ENCODE measurements at regions not wholly inside any gene's neighbourhood (a gene's known extent, or its start where the extent isn't known, plus 50 kb on each side); places are given as distances from the start of the nearest gene placed in this dataset.

- no peak overlapping the region for H3K27ac ChIP-seq (ENCODE audit: low read depth in 2 of 2, low read length in 1 of 2)
- no peaks in the 10 kb centered on the region for H3K27me3 ChIP-seq (ENCODE audit: control insufficient read depth in 1 of 2, insufficient read depth in 2 of 2, low read length in 2 of 2)
- H3K9me3 ChIP-seq (ENCODE audit: control insufficient read depth in 2 of 2, insufficient read depth in 1 of 2, low read depth in 1 of 2, low read length in 1 of 2): peaks cover 3 to 4% of the 10 kb centered on the region in 2 donors
- no peaks in the 10 kb centered on the region for H3K4me1 ChIP-seq (ENCODE audit: control insufficient read depth in 2 of 2, insufficient read depth in 2 of 2, low read length in 1 of 2)
- H3K36me3 ChIP-seq (ENCODE audit: control insufficient read depth in 2 of 2, insufficient read depth in 2 of 2, low read length in 1 of 2): no peaks in the 10 kb centered on the region
- WGBS, 2 donors: 64 to 71% methylated on average over 3 of the region's 3 CpGs
- H3K4me3 ChIP-seq (ENCODE audit: low read depth in 1 of 2, low read length in 2 of 2): no peak overlapping the region
Measured at GRCh38 chr12:60672949-60673348, 1077.1 kb downstream of the SLC16A7 start.

DNA sequence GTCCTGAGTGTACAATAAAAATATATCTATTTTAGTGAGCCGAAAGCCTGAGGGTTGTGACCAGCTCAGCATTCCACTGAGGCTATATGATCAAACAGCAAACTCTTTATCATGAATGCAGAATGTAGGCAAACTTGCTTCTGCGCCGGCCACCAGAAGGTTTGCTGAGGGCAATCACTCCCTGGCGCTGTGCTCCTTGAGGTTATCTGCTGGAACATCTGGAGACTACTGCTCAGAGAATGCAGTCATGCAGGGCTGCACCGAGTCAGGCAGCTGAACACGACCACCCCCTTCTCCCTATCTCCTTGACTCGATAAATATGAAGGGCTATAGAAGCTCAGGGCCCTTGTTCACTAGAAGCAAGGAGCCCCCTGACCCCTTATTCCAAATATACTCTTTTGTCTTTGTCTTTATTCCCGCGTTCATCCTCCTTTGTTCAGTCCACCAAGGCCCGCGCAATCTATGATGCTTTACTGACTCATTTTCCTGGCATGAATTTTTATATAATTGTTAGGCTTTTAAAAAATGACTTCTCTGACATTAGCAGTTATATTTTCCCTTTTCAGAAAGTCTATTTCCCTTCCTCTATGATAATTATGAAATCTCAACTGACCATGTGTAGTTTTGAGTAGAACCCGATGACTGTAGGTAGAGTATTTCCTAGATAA is 1089.3 kb downstream of the SLC16A7 start:
- Histone ChIP-seq H3K9me3 (ENCODE audit: control insufficient read depth in 2 of 2, insufficient read depth in 1 of 2, low read depth in 1 of 2, low read length in 1 of 2) (no peaks in the 10 kb centered on the region), H3K36me3 (ENCODE audit: control insufficient read depth in 2 of 2, insufficient read depth in 2 of 2, low read length in 1 of 2) (no peaks in the 10 kb centered on the region), H3K4me3 (ENCODE audit: low read depth in 1 of 2, low read length in 2 of 2) (no peak overlapping the region), H3K27ac (ENCODE audit: low read depth in 2 of 2, low read length in 1 of 2) (no peak overlapping the region), H3K27me3 (ENCODE audit: control insufficient read depth in 1 of 2, insufficient read depth in 2 of 2, low read length in 2 of 2) (no peaks in the 10 kb centered on the region), H3K4me1 (ENCODE audit: control insufficient read depth in 2 of 2, insufficient read depth in 2 of 2, low read length in 1 of 2) (no peaks in the 10 kb centered on the region)
- WGBS, 2 donors: 75 to 88% methylated on average over 12 of the region's 12 CpGs

DNA sequence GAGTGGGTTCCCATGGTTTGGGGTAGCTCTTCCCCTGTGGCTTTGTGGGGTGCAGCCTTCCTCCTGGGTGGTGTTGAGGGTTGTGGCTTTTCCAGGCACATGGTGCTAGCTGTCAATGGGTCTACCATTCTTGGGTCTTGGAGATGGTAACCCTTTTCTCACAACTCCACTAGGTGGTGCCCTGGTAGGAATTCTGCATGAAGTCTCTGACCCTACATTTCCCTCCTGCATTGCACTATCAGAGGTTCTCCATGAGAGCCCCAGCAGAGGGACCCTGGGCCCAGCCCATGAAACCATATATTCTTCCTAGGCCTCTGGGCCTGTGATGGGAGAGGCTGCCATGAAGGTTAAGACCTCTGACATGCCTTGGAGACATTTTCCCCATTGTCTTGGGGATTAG is 1093.3 kb downstream of the SLC16A7 start:
- Histone ChIP-seq H3K36me3 (ENCODE audit: control insufficient read depth in 2 of 2, insufficient read depth in 2 of 2, low read length in 1 of 2) (no peaks in the 10 kb centered on the region), H3K27me3 (ENCODE audit: control insufficient read depth in 1 of 2, insufficient read depth in 2 of 2, low read length in 2 of 2) (no peaks in the 10 kb centered on the region), H3K27ac (ENCODE audit: low read depth in 2 of 2, low read length in 1 of 2) (no peak overlapping the region), H3K9me3 (ENCODE audit: control insufficient read depth in 2 of 2, insufficient read depth in 1 of 2, low read depth in 1 of 2, low read length in 1 of 2) (no peaks in the 10 kb centered on the region), H3K4me1 (ENCODE audit: control insufficient read depth in 2 of 2, insufficient read depth in 2 of 2, low read length in 1 of 2) (no peaks in the 10 kb centered on the region), H3K4me3 (ENCODE audit: low read depth in 1 of 2, low read length in 2 of 2) (no peak overlapping the region)

- Histone ChIP-seq H3K27me3 (ENCODE audit: control insufficient read depth in 1 of 2, insufficient read depth in 2 of 2, low read length in 2 of 2) (no peaks in the 10 kb centered on the region), H3K9me3 (ENCODE audit: control insufficient read depth in 2 of 2, insufficient read depth in 1 of 2, low read depth in 1 of 2, low read length in 1 of 2) (no peaks in the 10 kb centered on the region), H3K4me1 (ENCODE audit: control insufficient read depth in 2 of 2, insufficient read depth in 2 of 2, low read length in 1 of 2) (no peaks in the 10 kb centered on the region), H3K27ac (ENCODE audit: low read depth in 2 of 2, low read length in 1 of 2) (no peak overlapping the region), H3K36me3 (ENCODE audit: control insufficient read depth in 2 of 2, insufficient read depth in 2 of 2, low read length in 1 of 2) (no peaks in the 10 kb centered on the region), H3K4me3 (ENCODE audit: low read depth in 1 of 2, low read length in 2 of 2) (no peak overlapping the region)
- 70 to 77% methylated on average over 1 of the region's 1 CpG for WGBS, 2 donors
Measured at GRCh38 chr12:60693019-60693626, 1097.3 kb downstream of the SLC16A7 start.

- no peak overlapping the region for H3K4me3 ChIP-seq (ENCODE audit: low read depth in 1 of 2, low read length in 2 of 2)
- no peaks in the 10 kb centered on the region for H3K27me3 ChIP-seq (ENCODE audit: control insufficient read depth in 1 of 2, insufficient read depth in 2 of 2, low read length in 2 of 2)
- H3K27ac ChIP-seq (ENCODE audit: low read depth in 2 of 2, low read length in 1 of 2): no peak overlapping the region
- WGBS, 2 donors: 63 to 68% methylated on average over 4 of the region's 4 CpGs
- no peaks in the 10 kb centered on the region for H3K9me3 ChIP-seq (ENCODE audit: control insufficient read depth in 2 of 2, insufficient read depth in 1 of 2, low read depth in 1 of 2, low read length in 1 of 2)
- no peaks in the 10 kb centered on the region for H3K4me1 ChIP-seq (ENCODE audit: control insufficient read depth in 2 of 2, insufficient read depth in 2 of 2, low read length in 1 of 2)
- no peaks in the 10 kb centered on the region for H3K36me3 ChIP-seq (ENCODE audit: control insufficient read depth in 2 of 2, insufficient read depth in 2 of 2, low read length in 1 of 2)
Measured at GRCh38 chr12:60704171-60704914, 1108.5 kb downstream of the SLC16A7 start.

DNA sequence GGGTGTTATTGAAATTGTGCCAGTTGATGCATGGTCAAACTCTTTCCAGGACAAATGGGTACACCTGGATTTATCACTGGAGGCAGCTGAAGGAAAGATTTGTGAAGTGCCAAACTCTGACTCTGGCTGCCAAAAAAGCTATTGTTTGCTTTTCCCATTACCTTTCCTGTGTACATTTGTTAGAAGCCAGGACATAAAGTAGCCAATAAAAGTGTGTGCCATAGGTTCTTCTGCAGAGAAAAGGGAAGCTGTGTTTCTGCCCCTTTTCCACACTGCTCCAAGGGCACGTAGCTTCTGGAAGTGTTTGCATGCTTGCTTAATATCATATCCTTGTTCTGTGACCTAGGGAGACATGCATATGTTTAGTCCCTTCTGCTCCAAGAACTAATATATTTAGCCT is 1114.4 kb downstream of the SLC16A7 start:
- Histone ChIP-seq H3K36me3 (ENCODE audit: control insufficient read depth in 2 of 2, insufficient read depth in 2 of 2, low read length in 1 of 2) (no peaks in the 10 kb centered on the region), H3K4me1 (ENCODE audit: control insufficient read depth in 2 of 2, insufficient read depth in 2 of 2, low read length in 1 of 2) (no peaks in the 10 kb centered on the region)
- WGBS, 2 donors: 36% methylated on average over 1 of the region's 1 CpG

DNA sequence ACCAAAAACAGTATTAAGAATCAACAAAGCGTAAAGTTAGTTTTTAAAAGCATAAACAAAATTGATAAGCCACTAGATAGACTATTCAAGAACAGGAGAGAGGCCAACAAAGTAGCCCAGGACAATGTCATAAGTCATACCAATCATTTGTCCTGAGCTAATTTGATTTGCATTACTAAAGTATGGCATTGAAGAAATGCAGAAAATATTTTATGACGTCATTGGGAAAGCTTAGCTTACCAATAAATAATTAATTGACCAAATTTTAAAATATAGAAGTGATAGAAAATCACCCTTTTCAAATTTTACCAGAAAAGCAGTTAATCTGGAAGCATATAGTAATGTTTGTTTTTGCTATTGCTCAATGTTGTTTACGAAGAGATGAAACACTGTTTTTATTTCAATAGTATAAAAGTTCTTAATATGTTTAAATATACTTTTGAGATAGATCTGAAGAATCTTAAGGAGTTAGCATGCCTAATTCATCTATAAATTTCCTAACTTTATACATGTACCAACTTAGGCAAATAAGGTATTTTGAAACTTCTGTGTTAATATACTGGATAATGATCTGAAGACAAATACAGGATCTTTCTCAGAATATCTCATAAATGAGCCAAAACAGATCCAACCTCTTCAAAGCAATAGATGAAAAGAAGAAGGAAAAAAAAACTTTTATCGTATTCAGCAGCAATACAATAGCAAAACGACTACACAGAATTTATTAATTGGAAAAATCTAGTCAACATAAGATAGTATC is 1118.5 kb downstream of the SLC16A7 start:
- 80% methylated on average over 5 of the region's 5 CpGs for WGBS, 2 donors
- H3K4me1 ChIP-seq (ENCODE audit: control insufficient read depth in 2 of 2, insufficient read depth in 2 of 2, low read length in 1 of 2): no peaks in the 10 kb centered on the region
- H3K36me3 ChIP-seq (ENCODE audit: control insufficient read depth in 2 of 2, insufficient read depth in 2 of 2, low read length in 1 of 2): no peaks in the 10 kb centered on the region
- no peaks in the 10 kb centered on the region for H3K27me3 ChIP-seq (ENCODE audit: control insufficient read depth in 1 of 2, insufficient read depth in 2 of 2, low read length in 2 of 2)
- H3K9me3 ChIP-seq (ENCODE audit: control insufficient read depth in 2 of 2, insufficient read depth in 1 of 2, low read depth in 1 of 2, low read length in 1 of 2): no peaks in the 10 kb centered on the region
- H3K27ac ChIP-seq (ENCODE audit: low read depth in 2 of 2, low read length in 1 of 2): no peak overlapping the region
- H3K4me3 ChIP-seq (ENCODE audit: low read depth in 1 of 2, low read length in 2 of 2): no peak overlapping the region

More for the DNA sequence above, 1114.4 kb downstream of the SLC16A7 start:
- no peaks in the 10 kb centered on the region for H3K9me3 ChIP-seq (ENCODE audit: control insufficient read depth in 2 of 2, insufficient read depth in 1 of 2, low read depth in 1 of 2, low read length in 1 of 2)
- H3K27ac ChIP-seq (ENCODE audit: low read depth in 2 of 2, low read length in 1 of 2): no peak overlapping the region
- no peak overlapping the region for H3K4me3 ChIP-seq (ENCODE audit: low read depth in 1 of 2, low read length in 2 of 2)
- no peaks in the 10 kb centered on the region for H3K27me3 ChIP-seq (ENCODE audit: control insufficient read depth in 1 of 2, insufficient read depth in 2 of 2, low read length in 2 of 2)

DNA sequence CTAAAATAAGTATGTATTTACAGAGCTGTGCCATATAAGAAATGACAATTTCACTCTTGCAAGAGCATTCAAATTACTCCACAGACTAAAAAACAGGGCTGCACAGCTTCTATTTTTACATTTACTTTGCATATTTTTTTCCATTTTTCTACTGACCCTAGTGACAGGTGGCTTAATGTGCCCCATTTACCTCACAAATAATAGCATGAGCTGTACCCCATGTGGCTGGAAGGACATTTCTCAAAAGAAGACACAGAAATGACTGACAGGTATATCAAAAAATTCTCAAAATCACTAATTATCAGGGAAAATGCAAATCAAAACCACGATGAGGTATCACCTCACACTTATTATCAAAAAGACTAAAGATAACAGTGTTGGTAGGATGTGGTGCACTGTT is 1128.6 kb downstream of the SLC16A7 start:
- Histone ChIP-seq H3K27ac (ENCODE audit: low read depth in 2 of 2, low read length in 1 of 2) (no peak overlapping the region), H3K4me3 (ENCODE audit: low read depth in 1 of 2, low read length in 2 of 2) (no peak overlapping the region), H3K36me3 (ENCODE audit: control insufficient read depth in 2 of 2, insufficient read depth in 2 of 2, low read length in 1 of 2) (no peaks in the 10 kb centered on the region), H3K4me1 (ENCODE audit: control insufficient read depth in 2 of 2, insufficient read depth in 2 of 2, low read length in 1 of 2) (no peaks in the 10 kb centered on the region), H3K27me3 (ENCODE audit: control insufficient read depth in 1 of 2, insufficient read depth in 2 of 2, low read length in 2 of 2) (no peaks in the 10 kb centered on the region), H3K9me3 (ENCODE audit: control insufficient read depth in 2 of 2, insufficient read depth in 1 of 2, low read depth in 1 of 2, low read length in 1 of 2) (no peaks in the 10 kb centered on the region)
- 55 to 61% methylated on average over 1 of the region's 1 CpG for WGBS, 2 donors

DNA sequence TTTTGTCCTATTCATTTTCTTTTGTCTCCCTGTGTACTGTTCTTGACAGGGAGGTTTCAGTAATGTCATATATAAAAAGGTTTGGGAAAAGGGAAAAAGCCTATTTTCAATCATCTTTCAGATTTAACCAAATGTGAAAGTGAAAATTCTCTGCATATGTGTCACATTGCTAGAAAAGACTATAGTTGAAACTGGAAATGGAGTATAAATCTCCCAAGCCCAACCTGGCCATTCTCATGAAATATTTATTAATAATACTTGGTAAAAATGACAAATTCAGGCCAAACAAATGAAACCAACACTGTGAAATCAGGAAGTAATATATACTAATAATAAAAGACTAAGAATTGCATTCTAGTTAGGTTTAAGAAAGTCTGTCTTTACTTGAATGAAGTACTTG is 1129.2 kb downstream of the SLC16A7 start:
- Histone ChIP-seq H3K36me3 (ENCODE audit: control insufficient read depth in 2 of 2, insufficient read depth in 2 of 2, low read length in 1 of 2) (no peaks in the 10 kb centered on the region), H3K9me3 (ENCODE audit: control insufficient read depth in 2 of 2, insufficient read depth in 1 of 2, low read depth in 1 of 2, low read length in 1 of 2) (no peaks in the 10 kb centered on the region), H3K27ac (ENCODE audit: low read depth in 2 of 2, low read length in 1 of 2) (no peak overlapping the region), H3K4me1 (ENCODE audit: control insufficient read depth in 2 of 2, insufficient read depth in 2 of 2, low read length in 1 of 2) (no peaks in the 10 kb centered on the region), H3K27me3 (ENCODE audit: control insufficient read depth in 1 of 2, insufficient read depth in 2 of 2, low read length in 2 of 2) (no peaks in the 10 kb centered on the region), H3K4me3 (ENCODE audit: low read depth in 1 of 2, low read length in 2 of 2) (no peak overlapping the region)
